Heart left ventricle (tissue), 13 donors: ENCODE measurements at regions not wholly inside any gene's neighbourhood (a gene's known extent, or its start where the extent isn't known, plus 50 kb on each side); places are given as distances from the start of the nearest gene placed in this dataset.

Experiments
- CTCF ChIP-seq, 12 donors: fragments of 200-600 bp; sonication (generic) in 4 of 12; IDR thresholded peaks; one replicate each; pipeline versions ENCODE4 v1.5.0 to v1.8.0; 2018 to 2022; ENCODE audit warnings: antibody characterized with exemption in 12 of 12, mild to moderate bottlenecking in 5 of 12
- POLR2A ChIP-seq, 2 donors: fragments of 450-650 bp; IDR thresholded peaks; one replicate each; pipeline ENCODE4 v1.6.1; 2017; ENCODE audit warnings: antibody characterized with exemption in 2 of 2, mild to moderate bottlenecking in 2 of 2, moderate library complexity in 2 of 2
- donor health status: ischemic (EF 13 %, LVEDD 7.1; RV severe dilation, severe dysfunction).
- donor health status: DM: no; HTN: yes; CAD: no.
- donor health status: DM: no; HTN: no; CAD: no.
- donor health status: ischemic (EF 25% LVEDD 6.9; RV normal size, moderate dysfunction).
- donor health status: ischemic (EF 25% LVEDD 5.7; RV mildly dilated, moderate dysfunction).
- donor health status: ischemic (EF 35%, LVEDD 5.7; RV mildly dilated, moderate dysfunction).
- donor health status: nonischemic (EF 11% LVEDD 7.7; RV severe dilation, severe dysfunction).
- donor health status: DM: yes; HTN: yes; CAD: no.
- donor health status: PGD.
- donor health status: ischemic (EF 29% LVEDD 5.4; RV normal size, mild dysfunction).
- donor health status: nonischemic (EF 23%, LVEDD 6.1; RV moderate dilation, normal function).

DNA sequence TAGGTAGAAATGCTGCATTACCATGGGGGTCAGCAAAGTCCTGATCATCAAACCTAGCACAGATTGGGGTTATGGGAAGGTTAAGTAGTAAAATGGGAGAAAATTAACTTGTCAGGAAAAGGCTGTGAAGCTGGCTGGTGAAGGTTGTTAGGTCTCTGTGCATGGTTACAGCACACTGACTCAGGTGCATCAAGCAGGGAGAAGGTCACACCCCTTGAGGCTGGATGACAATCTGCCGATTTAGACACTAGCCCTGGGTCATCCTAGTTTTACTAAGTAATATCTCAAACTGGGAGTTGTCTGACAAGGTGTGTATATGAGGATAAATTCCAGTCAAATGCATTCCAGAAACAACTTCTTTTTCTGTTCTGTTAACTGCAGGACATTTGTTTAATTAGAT, 271.1 kb upstream of the LRIG3 start:
- no peak for TF ChIP-seq POLR2A (IDR thresholded peaks at IDR 0.05)
- TF ChIP-seq CTCF (IDR thresholded peaks at IDR 0.05), result no peak
